ENCODE measurements at regions not wholly inside any gene's neighbourhood (a gene's known extent, or its start where the extent isn't known, plus 50 kb on each side); places are given as distances from the start of the nearest gene placed in this dataset.

- Histone ChIP-seq H3K36me3 (ENCODE audit: insufficient read depth) (no peaks in the 10 kb centered on the region), H3K27me3 (ENCODE audit: insufficient read depth, low read depth) (no peaks in the 10 kb centered on the region), H3K4me2 (no peak overlapping the region), H3K27ac (no peak overlapping the region), H2AFZ (ENCODE audit: low read depth) (no peak overlapping the region), H3K4me1 (ENCODE audit: low read depth, poor library complexity, severe bottlenecking) (no peaks in the 10 kb centered on the region), H3K4me3 (IDR thresholded peaks at IDR 0.05; ENCODE audit: insufficient read depth, low read depth, low read length) (no peak overlapping the region), H3K9ac (no peak overlapping the region), H4K20me1 (ENCODE audit: insufficient read depth) (no peaks in the 10 kb centered on the region), H3K79me2 (ENCODE audit: insufficient read depth, low read depth) (no peaks in the 10 kb centered on the region)
- no peak for TF ChIP-seq CTCF (conservative IDR thresholded peaks at IDR 0.05; ENCODE audit: low read depth, low read length)
These were observed 120.6 kb upstream of the NXT1 start for GRCh38 chr20:23229989-23230388.

GRCh38 chr20:23228912-23229311 lies 121.7 kb upstream of the NXT1 start:
- Histone ChIP-seq H3K4me1 (ENCODE audit: low read depth, poor library complexity, severe bottlenecking) (no peaks in the 10 kb centered on the region), H3K36me3 (ENCODE audit: insufficient read depth) (no peaks in the 10 kb centered on the region), H4K20me1 (ENCODE audit: insufficient read depth) (no peaks in the 10 kb centered on the region), H3K9ac (no peak overlapping the region), H3K27ac (no peak overlapping the region), H2AFZ (ENCODE audit: low read depth) (no peak overlapping the region), H3K27me3 (ENCODE audit: insufficient read depth, low read depth) (no peaks in the 10 kb centered on the region), H3K4me3 (IDR thresholded peaks at IDR 0.05; ENCODE audit: insufficient read depth, low read depth, low read length) (no peak overlapping the region), H3K79me2 (ENCODE audit: insufficient read depth, low read depth) (no peaks in the 10 kb centered on the region), H3K4me2 (no peak overlapping the region)
- no peak for TF ChIP-seq CTCF (conservative IDR thresholded peaks at IDR 0.05; ENCODE audit: low read depth, low read length)

GRCh38 chr20:23227976-23228375 lies 122.6 kb upstream of the NXT1 start:
- Histone ChIP-seq H3K4me1 (ENCODE audit: low read depth, poor library complexity, severe bottlenecking) (no peaks in the 10 kb centered on the region), H3K4me3 (IDR thresholded peaks at IDR 0.05; ENCODE audit: insufficient read depth, low read depth, low read length) (no peak overlapping the region), H3K79me2 (ENCODE audit: insufficient read depth, low read depth) (no peaks in the 10 kb centered on the region), H2AFZ (ENCODE audit: low read depth) (no peak overlapping the region), H3K4me2 (no peak overlapping the region), H3K27me3 (ENCODE audit: insufficient read depth, low read depth) (no peaks in the 10 kb centered on the region), H3K36me3 (ENCODE audit: insufficient read depth) (no peaks in the 10 kb centered on the region), H4K20me1 (ENCODE audit: insufficient read depth) (no peaks in the 10 kb centered on the region), H3K9ac (no peak overlapping the region), H3K27ac (no peak overlapping the region)
- TF ChIP-seq CTCF (conservative IDR thresholded peaks at IDR 0.05; ENCODE audit: low read depth, low read length) = no peak

GRCh38 chr20:23227274-23227673 lies 123.3 kb upstream of the NXT1 start:
- H2AFZ ChIP-seq (ENCODE audit: low read depth) = no peak overlapping the region
- H3K4me2 ChIP-seq = no peak overlapping the region
- no peaks in the 10 kb centered on the region for H3K4me1 ChIP-seq (ENCODE audit: low read depth, poor library complexity, severe bottlenecking)
- H3K36me3 ChIP-seq (ENCODE audit: insufficient read depth) = no peaks in the 10 kb centered on the region
- no peak overlapping the region for H3K4me3 ChIP-seq (IDR thresholded peaks at IDR 0.05; ENCODE audit: insufficient read depth, low read depth, low read length)
- no peak overlapping the region for H3K27ac ChIP-seq
- no peaks in the 10 kb centered on the region for H3K27me3 ChIP-seq (ENCODE audit: insufficient read depth, low read depth)
- no peak for TF ChIP-seq CTCF (conservative IDR thresholded peaks at IDR 0.05; ENCODE audit: low read depth, low read length)
- no peak overlapping the region for H3K9ac ChIP-seq
- H3K79me2 ChIP-seq (ENCODE audit: insufficient read depth, low read depth) = no peaks in the 10 kb centered on the region
- no peaks in the 10 kb centered on the region for H4K20me1 ChIP-seq (ENCODE audit: insufficient read depth)

Data from KMS-11 (cell line).